HEK293 (cell line): ENCODE measurements at regions not wholly inside any gene's neighbourhood (a gene's known extent, or its start where the extent isn't known, plus 50 kb on each side); places are given as distances from the start of the nearest gene placed in this dataset.

Experiments used
- CTCF ChIA-PET: fragments of 350-600 bp; formaldehyde crosslinking; extraction: SDS; loops from one replicate; lab custom pipeline; 2021; ENCODE audit warnings: antibody characterized with exemption; lab: Yijun Ruan, JAX
- POLR2A ChIA-PET: fragments of 300-600 bp; formaldehyde crosslinking; extraction: SDS; loops from one replicate; lab custom pipeline; 2020; ENCODE audit warnings: antibody characterized with exemption, inconsistent platforms; lab: Yijun Ruan, JAX
- H3K27ac ChIP-seq: fragments of 200-500 bp; sonication (Bioruptor generic); 2 replicates; pipeline ENCODE4 v1.5.1; 2014; ENCODE audit warnings: low read depth, low read length, control low read depth, inconsistent platforms; ENCODE audit errors: extremely low read depth
- H3K36me3 ChIP-seq, 2 experiments: fragments of 200-500 bp in 1 of 2; sonication (Bioruptor generic) in 1 of 2; 1 replicate in 1 of 2; 2 replicates in 1 of 2; pipeline ENCODE4 v1.5.1; 2014 to 2017; ENCODE audit warnings: inconsistent platforms in 2 of 2, low read length in 2 of 2; ENCODE audit not compliant: control insufficient read depth in 2 of 2, insufficient read depth in 1 of 2
- H3K4me1 ChIP-seq: fragments of 200-500 bp; sonication (Bioruptor generic); 2 replicates; pipeline ENCODE4 v1.5.1; 2014; ENCODE audit warnings: mild to moderate bottlenecking, low read length, inconsistent platforms; ENCODE audit not compliant: control insufficient read depth, insufficient read depth
- H3K4me3 ChIP-seq: 2 replicates; pipeline ENCODE4 v1.5.1; 2011; ENCODE audit warnings: low read depth, mild to moderate bottlenecking, control low read depth, low read length, moderate library complexity
- H3K9me3 ChIP-seq: fragments of 200-500 bp; sonication (Bioruptor generic); 2 replicates; pipeline ENCODE4 v1.5.1; 2014; ENCODE audit warnings: low read depth, low read length, inconsistent platforms; ENCODE audit not compliant: control insufficient read depth, insufficient read depth
- GLIS1 ChIP-seq: fragments of 450-650 bp; formaldehyde crosslinking; IDR thresholded peaks from 2 replicates; pipeline ENCODE4 v1.5.1; 2016; ENCODE audit warnings: missing biosample characterization, missing genetic modification characterization
- GLIS2 ChIP-seq: fragments of 450-650 bp; formaldehyde crosslinking; IDR thresholded peaks from 2 replicates; pipeline ENCODE4 v1.5.1; 2016; ENCODE audit warnings: missing biosample characterization, missing genetic modification characterization
- HOXA7 ChIP-seq: sonication (generic); formaldehyde crosslinking; IDR thresholded peaks from 2 replicates; pipeline ENCODE4 v1.8.1; 2022; ENCODE audit warnings: missing genetic modification reagents, borderline replicate concordance
- IKZF3 ChIP-seq: fragments of 450-650 bp; IDR thresholded peaks from 2 replicates; pipeline ENCODE4 v1.5.0; 2018; ENCODE audit warnings: missing biosample characterization, mild to moderate bottlenecking, missing genetic modification characterization, moderate library complexity
- KLF8 ChIP-seq: fragments of 450-650 bp; formaldehyde crosslinking; IDR thresholded peaks from 2 replicates; pipeline ENCODE4 v1.5.1; 2016; ENCODE audit warnings: missing biosample characterization, missing genetic modification characterization
- ZBTB17 ChIP-seq: fragments of 450-650 bp; formaldehyde crosslinking; IDR thresholded peaks from 2 replicates; pipeline ENCODE4 v1.5.1; 2016; ENCODE audit warnings: missing biosample characterization, missing genetic modification characterization
- ZBTB8A ChIP-seq: fragments of 450-650 bp; formaldehyde crosslinking; IDR thresholded peaks from 2 replicates; pipeline ENCODE4 v1.5.1; 2016; ENCODE audit warnings: missing biosample characterization, missing genetic modification characterization
- ZNF24 ChIP-seq: fragments of 450-650 bp; formaldehyde crosslinking; IDR thresholded peaks from 2 replicates; pipeline ENCODE4 v1.5.1; 2016; ENCODE audit warnings: missing biosample characterization, missing genetic modification characterization
- ZNF335 ChIP-seq: fragments of 450-650 bp; formaldehyde crosslinking; conservative IDR thresholded peaks from 2 replicates; pipeline ENCODE4 v1.5.1; 2016; ENCODE audit warnings: missing biosample characterization, missing genetic modification characterization
- ZNF341 ChIP-seq: fragments of 450-650 bp; formaldehyde crosslinking; IDR thresholded peaks from 2 replicates; pipeline ENCODE4; 2016; ENCODE audit warnings: low read depth, missing biosample characterization, missing genetic modification characterization
- ZNF416 ChIP-seq: fragments of 450-650 bp; formaldehyde crosslinking; IDR thresholded peaks from 2 replicates; pipeline ENCODE4 v1.5.1; 2016; ENCODE audit warnings: missing biosample characterization, missing genetic modification characterization
- ZNF473 ChIP-seq: fragments of 450-650 bp; formaldehyde crosslinking; IDR thresholded peaks from 2 replicates; pipeline ENCODE4 v1.5.1; 2017; ENCODE audit warnings: missing biosample characterization, missing genetic modification characterization
- ZNF677 ChIP-seq: fragments of 450-650 bp; IDR thresholded peaks from 2 replicates; pipeline ENCODE4 v1.5.0; 2018; ENCODE audit warnings: missing biosample characterization, mild to moderate bottlenecking, missing genetic modification characterization, moderate library complexity
- ZSCAN4 ChIP-seq: fragments of 450-650 bp; formaldehyde crosslinking; IDR thresholded peaks from 2 replicates; pipeline ENCODE4 v1.5.1; 2017; ENCODE audit warnings: missing biosample characterization, missing genetic modification characterization
- TF ChIP-seq, protein P1 (sequence below): fragments of 450-650 bp; formaldehyde crosslinking; conservative IDR thresholded peaks from 2 replicates; pipeline ENCODE4 v1.5.1; 2016; ENCODE audit warnings: low read depth, missing biosample characterization, missing genetic modification characterization
- TF ChIP-seq, protein P2 (sequence below): fragments of 450-650 bp; formaldehyde crosslinking; IDR thresholded peaks from 2 replicates; pipeline ENCODE4 v1.5.1; 2016; ENCODE audit warnings: missing biosample characterization, missing genetic modification characterization, borderline replicate concordance
- TF ChIP-seq, protein P3 (sequence below): fragments of 450-650 bp; formaldehyde crosslinking; IDR thresholded peaks from 2 replicates; pipeline ENCODE4 v1.5.1; 2016; ENCODE audit warnings: missing biosample characterization, missing genetic modification characterization, borderline replicate concordance
- TF ChIP-seq, protein P4 (sequence below): fragments of 450-650 bp; formaldehyde crosslinking; optimal IDR thresholded peaks from 2 replicates; pipeline ENCODE3; 2016; ENCODE audit warnings: missing biosample characterization, mild to moderate bottlenecking, missing genetic modification characterization
- TF ChIP-seq, protein P5 (sequence below): fragments of 450-650 bp; formaldehyde crosslinking; IDR thresholded peaks from 2 replicates; pipeline ENCODE4 v1.5.1; 2016; ENCODE audit warnings: missing biosample characterization, missing genetic modification characterization, borderline replicate concordance

GRCh38 chr3:28575746-28576613 is 227.4 kb upstream of the AZI2 start:
- Histone ChIP-seq H3K4me3 (peak overlapping the region; percentile 72), H3K36me3 (no peaks in the 10 kb centered on the region), H3K4me1 (no peaks in the 10 kb centered on the region), H3K27ac (peak overlapping the region; percentile 54; the same call in 1 of the 2 replicates), H3K9me3 (no peaks in the 10 kb centered on the region)
- POLR2A ChIA-PET = interaction anchor here (1.4 kb wide), 1 partner anchor 14 kb away, joined by 3 read pairs; no protein-coding TSS in a partner anchor
- CTCF ChIA-PET = no interaction called here
- TF ChIP-seq ZBTB17 (tag by site-specific recombination) (no peak), ZNF335 (tag by site-specific recombination) (peak; percentile 92), IKZF3 (0 out of 2 replicates have a peak, but pooled peaks have one; percentile 13), ZNF341 (tag by site-specific recombination) (0 out of 2 replicates have a peak, but pooled peaks have one; percentile 25), GLIS2 (peak; percentile 55; the same call in 1 of the 2 replicates), KLF8 (tag by site-specific recombination) (peak; percentile 48; the same call in 1 of the 2 replicates), ZNF24 (tag by site-specific recombination) (no peak), HOXA7 (CRISPR knock-in tag) (no peak), ZNF416 (tag by site-specific recombination) (no peak), ZNF677 (tag by site-specific recombination) (no peak), ZBTB8A (tag by site-specific recombination) (peak; percentile 55), GLIS1 (no peak), ZNF473 (tag by site-specific recombination) (no peak), ZSCAN4 (tag by site-specific recombination) (no peak)
- TF ChIP-seq, protein P1, sequence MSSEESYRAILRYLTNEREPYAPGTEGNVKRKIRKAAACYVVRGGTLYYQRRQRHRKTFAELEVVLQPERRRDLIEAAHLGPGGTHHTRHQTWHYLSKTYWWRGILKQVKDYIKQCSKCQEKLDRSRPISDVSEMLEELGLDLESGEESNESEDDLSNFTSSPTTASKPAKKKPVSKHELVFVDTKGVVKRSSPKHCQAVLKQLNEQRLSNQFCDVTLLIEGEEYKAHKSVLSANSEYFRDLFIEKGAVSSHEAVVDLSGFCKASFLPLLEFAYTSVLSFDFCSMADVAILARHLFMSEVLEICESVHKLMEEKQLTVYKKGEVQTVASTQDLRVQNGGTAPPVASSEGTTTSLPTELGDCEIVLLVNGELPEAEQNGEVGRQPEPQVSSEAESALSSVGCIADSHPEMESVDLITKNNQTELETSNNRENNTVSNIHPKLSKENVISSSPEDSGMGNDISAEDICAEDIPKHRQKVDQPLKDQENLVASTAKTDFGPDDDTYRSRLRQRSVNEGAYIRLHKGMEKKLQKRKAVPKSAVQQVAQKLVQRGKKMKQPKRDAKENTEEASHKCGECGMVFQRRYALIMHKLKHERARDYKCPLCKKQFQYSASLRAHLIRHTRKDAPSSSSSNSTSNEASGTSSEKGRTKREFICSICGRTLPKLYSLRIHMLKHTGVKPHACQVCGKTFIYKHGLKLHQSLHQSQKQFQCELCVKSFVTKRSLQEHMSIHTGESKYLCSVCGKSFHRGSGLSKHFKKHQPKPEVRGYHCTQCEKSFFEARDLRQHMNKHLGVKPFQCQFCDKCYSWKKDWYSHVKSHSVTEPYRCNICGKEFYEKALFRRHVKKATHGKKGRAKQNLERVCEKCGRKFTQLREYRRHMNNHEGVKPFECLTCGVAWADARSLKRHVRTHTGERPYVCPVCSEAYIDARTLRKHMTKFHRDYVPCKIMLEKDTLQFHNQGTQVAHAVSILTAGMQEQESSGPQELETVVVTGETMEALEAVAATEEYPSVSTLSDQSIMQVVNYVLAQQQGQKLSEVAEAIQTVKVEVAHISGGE (tag by site-specific recombination) = no peak
- TF ChIP-seq, protein P2, sequence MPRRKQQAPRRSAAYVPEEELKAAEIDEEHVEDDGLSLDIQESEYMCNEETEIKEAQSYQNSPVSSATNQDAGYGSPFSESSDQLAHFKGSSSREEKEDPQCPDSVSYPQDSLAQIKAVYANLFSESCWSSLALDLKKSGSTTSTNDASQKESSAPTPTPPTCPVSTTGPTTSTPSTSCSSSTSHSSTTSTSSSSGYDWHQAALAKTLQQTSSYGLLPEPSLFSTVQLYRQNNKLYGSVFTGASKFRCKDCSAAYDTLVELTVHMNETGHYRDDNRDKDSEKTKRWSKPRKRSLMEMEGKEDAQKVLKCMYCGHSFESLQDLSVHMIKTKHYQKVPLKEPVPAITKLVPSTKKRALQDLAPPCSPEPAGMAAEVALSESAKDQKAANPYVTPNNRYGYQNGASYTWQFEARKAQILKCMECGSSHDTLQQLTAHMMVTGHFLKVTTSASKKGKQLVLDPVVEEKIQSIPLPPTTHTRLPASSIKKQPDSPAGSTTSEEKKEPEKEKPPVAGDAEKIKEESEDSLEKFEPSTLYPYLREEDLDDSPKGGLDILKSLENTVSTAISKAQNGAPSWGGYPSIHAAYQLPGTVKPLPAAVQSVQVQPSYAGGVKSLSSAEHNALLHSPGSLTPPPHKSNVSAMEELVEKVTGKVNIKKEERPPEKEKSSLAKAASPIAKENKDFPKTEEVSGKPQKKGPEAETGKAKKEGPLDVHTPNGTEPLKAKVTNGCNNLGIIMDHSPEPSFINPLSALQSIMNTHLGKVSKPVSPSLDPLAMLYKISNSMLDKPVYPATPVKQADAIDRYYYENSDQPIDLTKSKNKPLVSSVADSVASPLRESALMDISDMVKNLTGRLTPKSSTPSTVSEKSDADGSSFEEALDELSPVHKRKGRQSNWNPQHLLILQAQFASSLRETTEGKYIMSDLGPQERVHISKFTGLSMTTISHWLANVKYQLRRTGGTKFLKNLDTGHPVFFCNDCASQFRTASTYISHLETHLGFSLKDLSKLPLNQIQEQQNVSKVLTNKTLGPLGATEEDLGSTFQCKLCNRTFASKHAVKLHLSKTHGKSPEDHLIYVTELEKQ (tag by site-specific recombination) = no peak
- TF ChIP-seq, protein P3, sequence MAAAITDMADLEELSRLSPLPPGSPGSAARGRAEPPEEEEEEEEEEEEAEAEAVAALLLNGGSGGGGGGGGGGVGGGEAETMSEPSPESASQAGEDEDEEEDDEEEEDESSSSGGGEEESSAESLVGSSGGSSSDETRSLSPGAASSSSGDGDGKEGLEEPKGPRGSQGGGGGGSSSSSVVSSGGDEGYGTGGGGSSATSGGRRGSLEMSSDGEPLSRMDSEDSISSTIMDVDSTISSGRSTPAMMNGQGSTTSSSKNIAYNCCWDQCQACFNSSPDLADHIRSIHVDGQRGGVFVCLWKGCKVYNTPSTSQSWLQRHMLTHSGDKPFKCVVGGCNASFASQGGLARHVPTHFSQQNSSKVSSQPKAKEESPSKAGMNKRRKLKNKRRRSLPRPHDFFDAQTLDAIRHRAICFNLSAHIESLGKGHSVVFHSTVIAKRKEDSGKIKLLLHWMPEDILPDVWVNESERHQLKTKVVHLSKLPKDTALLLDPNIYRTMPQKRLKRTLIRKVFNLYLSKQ (tag by site-specific recombination) = no peak
- TF ChIP-seq, protein P4, sequence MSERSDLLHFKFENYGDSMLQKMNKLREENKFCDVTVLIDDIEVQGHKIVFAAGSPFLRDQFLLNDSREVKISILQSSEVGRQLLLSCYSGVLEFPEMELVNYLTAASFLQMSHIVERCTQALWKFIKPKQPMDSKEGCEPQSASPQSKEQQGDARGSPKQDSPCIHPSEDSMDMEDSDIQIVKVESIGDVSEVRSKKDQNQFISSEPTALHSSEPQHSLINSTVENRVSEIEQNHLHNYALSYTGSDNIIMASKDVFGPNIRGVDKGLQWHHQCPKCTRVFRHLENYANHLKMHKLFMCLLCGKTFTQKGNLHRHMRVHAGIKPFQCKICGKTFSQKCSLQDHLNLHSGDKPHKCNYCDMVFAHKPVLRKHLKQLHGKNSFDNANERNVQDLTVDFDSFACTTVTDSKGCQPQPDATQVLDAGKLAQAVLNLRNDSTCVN = peak; percentile 47
- TF ChIP-seq, protein P5, sequence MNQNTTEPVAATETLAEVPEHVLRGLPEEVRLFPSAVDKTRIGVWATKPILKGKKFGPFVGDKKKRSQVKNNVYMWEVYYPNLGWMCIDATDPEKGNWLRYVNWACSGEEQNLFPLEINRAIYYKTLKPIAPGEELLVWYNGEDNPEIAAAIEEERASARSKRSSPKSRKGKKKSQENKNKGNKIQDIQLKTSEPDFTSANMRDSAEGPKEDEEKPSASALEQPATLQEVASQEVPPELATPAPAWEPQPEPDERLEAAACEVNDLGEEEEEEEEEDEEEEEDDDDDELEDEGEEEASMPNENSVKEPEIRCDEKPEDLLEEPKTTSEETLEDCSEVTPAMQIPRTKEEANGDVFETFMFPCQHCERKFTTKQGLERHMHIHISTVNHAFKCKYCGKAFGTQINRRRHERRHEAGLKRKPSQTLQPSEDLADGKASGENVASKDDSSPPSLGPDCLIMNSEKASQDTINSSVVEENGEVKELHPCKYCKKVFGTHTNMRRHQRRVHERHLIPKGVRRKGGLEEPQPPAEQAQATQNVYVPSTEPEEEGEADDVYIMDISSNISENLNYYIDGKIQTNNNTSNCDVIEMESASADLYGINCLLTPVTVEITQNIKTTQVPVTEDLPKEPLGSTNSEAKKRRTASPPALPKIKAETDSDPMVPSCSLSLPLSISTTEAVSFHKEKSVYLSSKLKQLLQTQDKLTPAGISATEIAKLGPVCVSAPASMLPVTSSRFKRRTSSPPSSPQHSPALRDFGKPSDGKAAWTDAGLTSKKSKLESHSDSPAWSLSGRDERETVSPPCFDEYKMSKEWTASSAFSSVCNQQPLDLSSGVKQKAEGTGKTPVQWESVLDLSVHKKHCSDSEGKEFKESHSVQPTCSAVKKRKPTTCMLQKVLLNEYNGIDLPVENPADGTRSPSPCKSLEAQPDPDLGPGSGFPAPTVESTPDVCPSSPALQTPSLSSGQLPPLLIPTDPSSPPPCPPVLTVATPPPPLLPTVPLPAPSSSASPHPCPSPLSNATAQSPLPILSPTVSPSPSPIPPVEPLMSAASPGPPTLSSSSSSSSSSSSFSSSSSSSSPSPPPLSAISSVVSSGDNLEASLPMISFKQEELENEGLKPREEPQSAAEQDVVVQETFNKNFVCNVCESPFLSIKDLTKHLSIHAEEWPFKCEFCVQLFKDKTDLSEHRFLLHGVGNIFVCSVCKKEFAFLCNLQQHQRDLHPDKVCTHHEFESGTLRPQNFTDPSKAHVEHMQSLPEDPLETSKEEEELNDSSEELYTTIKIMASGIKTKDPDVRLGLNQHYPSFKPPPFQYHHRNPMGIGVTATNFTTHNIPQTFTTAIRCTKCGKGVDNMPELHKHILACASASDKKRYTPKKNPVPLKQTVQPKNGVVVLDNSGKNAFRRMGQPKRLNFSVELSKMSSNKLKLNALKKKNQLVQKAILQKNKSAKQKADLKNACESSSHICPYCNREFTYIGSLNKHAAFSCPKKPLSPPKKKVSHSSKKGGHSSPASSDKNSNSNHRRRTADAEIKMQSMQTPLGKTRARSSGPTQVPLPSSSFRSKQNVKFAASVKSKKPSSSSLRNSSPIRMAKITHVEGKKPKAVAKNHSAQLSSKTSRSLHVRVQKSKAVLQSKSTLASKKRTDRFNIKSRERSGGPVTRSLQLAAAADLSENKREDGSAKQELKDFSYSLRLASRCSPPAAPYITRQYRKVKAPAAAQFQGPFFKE (tag by site-specific recombination) = no peak
